Stomach smooth muscle (tissue), 2 donors: ENCODE measurements at regions not wholly inside any gene's neighbourhood (a gene's known extent, or its start where the extent isn't known, plus 50 kb on each side); places are given as distances from the start of the nearest gene placed in this dataset.

ENCODE experiments used
- H3K27ac ChIP-seq: one replicate; pipeline ENCODE4 v1.7.0; 2013; ENCODE audit warnings: mild to moderate bottlenecking, low read length, inconsistent platforms
- H3K27me3 ChIP-seq, 2 donors: one replicate each; pipeline ENCODE4 v1.7.0; 2013; ENCODE audit warnings: low read length in 2 of 2; ENCODE audit not compliant: insufficient read depth in 2 of 2, control insufficient read depth in 1 of 2
- H3K36me3 ChIP-seq, 2 donors: one replicate each; pipeline ENCODE4 v1.7.0; 2013; ENCODE audit warnings: low read length in 2 of 2; ENCODE audit not compliant: control insufficient read depth in 2 of 2, insufficient read depth in 2 of 2
- H3K4me1 ChIP-seq: one replicate; pipeline ENCODE4 v1.7.0; 2013; ENCODE audit warnings: low read length; ENCODE audit not compliant: control insufficient read depth, insufficient read depth
- H3K4me3 ChIP-seq, 2 donors: one replicate each; pipeline ENCODE4 v1.7.0; 2013; ENCODE audit warnings: low read length in 2 of 2
- H3K9ac ChIP-seq, 2 donors: one replicate each; pipeline ENCODE4 v1.7.0; 2013; ENCODE audit warnings: low read length in 2 of 2, mild to moderate bottlenecking in 1 of 2
- H3K9me3 ChIP-seq, 2 donors: one replicate each; pipeline ENCODE4 v1.7.0; 2013; ENCODE audit warnings: low read length in 2 of 2; ENCODE audit not compliant: control insufficient read depth in 2 of 2
- donor health status: healthy.
- donor health status: Pancreatic carcinoma.

- no peak overlapping the region for H3K4me3 ChIP-seq
- no peaks in the 10 kb centered on the region for H3K36me3 ChIP-seq
- H3K4me1 ChIP-seq = no peaks in the 10 kb centered on the region
- no peaks in the 10 kb centered on the region for H3K9me3 ChIP-seq
- H3K27me3 ChIP-seq = no peaks in the 10 kb centered on the region
- no peak overlapping the region for H3K9ac ChIP-seq
- no peak overlapping the region for H3K27ac ChIP-seq
Observed at GRCh38 chr1:61004262-61005003, 77.9 kb upstream of the NFIA start.

DNA sequence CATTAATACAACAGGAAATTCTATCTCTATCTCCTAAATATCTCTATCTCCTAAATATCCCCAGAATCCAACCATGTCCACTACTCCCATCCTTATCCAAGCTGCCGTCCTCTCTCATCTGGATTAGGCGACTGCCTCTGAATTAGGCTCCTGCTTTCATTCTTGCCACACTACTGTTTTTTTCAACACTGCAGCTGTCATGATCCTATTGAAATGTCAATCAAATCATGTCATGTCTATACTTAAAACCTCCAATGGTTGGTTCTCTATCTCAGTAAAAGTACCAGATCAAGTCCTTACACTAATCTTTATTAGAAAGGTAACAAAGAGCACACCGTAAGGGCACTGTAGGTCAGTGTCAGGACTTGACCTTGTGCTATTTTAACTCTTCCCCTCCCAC, 82.0 kb upstream of the NFIA start:
- no peaks in the 10 kb centered on the region for H3K36me3 ChIP-seq
- H3K4me3 ChIP-seq = no peak overlapping the region

DNA sequence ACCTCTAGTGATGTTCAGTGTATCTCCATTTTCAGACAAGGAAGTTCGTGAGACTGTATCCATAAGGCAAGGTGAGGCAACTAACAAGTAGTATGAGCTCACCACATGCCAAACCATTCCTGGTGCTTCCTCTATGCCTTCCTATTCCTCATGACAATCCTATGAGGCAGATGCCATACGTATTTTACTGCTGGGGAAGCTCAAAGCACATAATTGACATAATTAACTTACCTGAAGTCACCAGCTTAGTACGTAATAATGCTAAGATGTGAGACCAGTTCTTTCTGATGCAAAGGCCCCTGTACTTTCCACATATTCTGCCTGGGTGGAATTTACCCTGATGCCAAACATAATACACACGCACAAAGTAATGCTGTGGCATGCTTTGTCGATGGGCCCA, 83.6 kb upstream of the NFIA start:
- Histone ChIP-seq H3K27me3 (no peaks in the 10 kb centered on the region), H3K36me3 (no peaks in the 10 kb centered on the region), H3K9me3 (no peaks in the 10 kb centered on the region), H3K4me1 (no peaks in the 10 kb centered on the region), H3K9ac (no peak overlapping the region), H3K27ac (no peak overlapping the region), H3K4me3 (no peak overlapping the region)

More for the DNA sequence above, 82.0 kb upstream of the NFIA start:
- Histone ChIP-seq H3K27me3 (no peaks in the 10 kb centered on the region), H3K4me1 (no peaks in the 10 kb centered on the region), H3K27ac (no peak overlapping the region), H3K9ac (no peak overlapping the region), H3K9me3 (no peaks in the 10 kb centered on the region)

DNA sequence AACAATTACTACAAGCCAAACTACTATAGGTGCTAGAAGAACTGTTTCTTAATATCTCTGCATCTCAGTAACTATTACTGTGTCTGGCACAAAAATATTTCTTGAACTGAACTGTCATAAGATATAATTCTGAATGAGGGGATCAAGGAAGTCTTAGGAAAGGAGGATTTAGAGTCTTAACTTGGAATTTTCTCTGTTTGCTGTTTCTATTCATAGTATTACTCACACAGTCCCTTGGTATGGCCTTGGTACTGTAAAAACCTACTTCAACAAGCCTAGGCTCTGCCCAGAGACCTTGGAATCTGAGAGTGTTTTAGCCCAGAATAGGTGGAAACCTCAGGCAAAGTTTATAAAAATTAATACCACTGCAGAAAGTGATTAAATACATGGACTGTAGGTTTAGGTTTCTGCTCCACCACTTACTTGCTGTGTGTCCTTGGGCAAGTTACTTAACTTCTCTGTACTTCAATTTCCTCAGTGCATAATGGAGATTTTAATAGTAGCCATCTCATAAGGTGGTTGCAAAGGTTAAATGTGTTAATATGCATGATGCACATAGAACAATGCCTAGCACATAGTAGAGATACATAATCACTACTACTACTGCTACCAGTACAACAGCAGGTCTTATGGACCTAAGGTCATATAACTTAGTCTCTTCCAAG, 87.4 kb upstream of the NFIA start:
- H3K4me3 ChIP-seq = no peak overlapping the region
- no peaks in the 10 kb centered on the region for H3K9me3 ChIP-seq
- H3K4me1 ChIP-seq = peaks cover 3% of the 10 kb centered on the region
- H3K27ac ChIP-seq = no peak overlapping the region
- no peaks in the 10 kb centered on the region for H3K36me3 ChIP-seq
- H3K9ac ChIP-seq = no peak overlapping the region
- H3K27me3 ChIP-seq = no peaks in the 10 kb centered on the region

GRCh38 chr1:60994369-60994768, 88.0 kb upstream of the NFIA start:
- Histone ChIP-seq H3K27ac (no peak overlapping the region), H3K27me3 (no peaks in the 10 kb centered on the region), H3K4me3 (no peak overlapping the region), H3K9me3 (no peaks in the 10 kb centered on the region), H3K4me1 (peaks cover 6% of the 10 kb centered on the region), H3K36me3 (no peaks in the 10 kb centered on the region), H3K9ac (no peak overlapping the region)

GRCh38 chr1:60992165-60992564, 90.2 kb upstream of the NFIA start:
- Histone ChIP-seq H3K4me1 (peaks cover 11% of the 10 kb centered on the region), H3K9ac (no peak overlapping the region), H3K27me3 (no peaks in the 10 kb centered on the region), H3K9me3 (no peaks in the 10 kb centered on the region), H3K4me3 (no peak overlapping the region), H3K36me3 (no peaks in the 10 kb centered on the region), H3K27ac (no peak overlapping the region)

GRCh38 chr1:60990714-60991090, 91.7 kb upstream of the NFIA start:
- peak overlapping the region; percentile 6 for H3K27ac ChIP-seq

DNA sequence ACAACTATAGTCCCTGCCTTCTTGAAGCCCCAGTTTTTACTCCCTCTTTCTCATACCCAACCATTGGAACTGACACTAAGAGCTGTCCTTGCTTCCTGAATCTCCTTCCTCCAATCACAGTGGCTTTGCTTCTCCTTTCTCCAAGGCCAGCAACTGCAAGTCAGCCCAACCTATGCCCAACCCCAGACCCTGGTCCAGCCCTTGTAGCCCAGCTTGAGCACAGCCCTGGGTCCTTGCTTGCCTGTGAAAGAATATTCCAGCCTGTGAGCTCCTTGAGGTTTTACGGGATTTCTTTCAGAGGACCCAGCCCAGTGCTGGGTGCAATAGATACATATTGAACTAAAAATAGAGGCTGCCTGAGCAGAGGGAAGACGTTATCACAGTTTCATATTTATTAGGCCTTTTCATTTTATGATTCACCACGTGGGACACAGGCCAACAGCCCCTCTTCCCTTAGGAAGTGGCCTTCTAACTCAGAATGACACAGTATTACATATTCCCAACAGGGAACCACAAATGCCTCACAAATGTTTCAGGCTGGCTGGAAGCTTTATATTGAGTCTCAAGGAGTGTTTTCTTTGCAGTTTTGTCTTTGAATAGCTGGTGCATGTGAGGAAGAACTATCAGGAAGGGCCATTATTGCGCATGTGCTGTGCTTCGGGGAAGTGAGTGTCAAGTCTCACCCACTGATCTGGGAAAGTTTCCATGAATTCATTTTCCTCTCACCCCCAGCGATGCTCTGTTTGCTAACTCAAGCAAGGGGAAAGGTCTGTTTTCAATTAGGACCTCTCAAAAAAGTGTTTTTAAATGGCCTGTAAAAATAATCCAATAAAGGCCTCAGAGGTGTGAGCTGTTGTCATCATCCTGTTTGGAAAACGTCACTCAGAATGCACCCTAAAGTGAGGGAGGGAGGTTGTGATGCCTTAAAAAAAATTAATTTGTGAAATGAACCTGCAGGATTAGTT, 92.3 kb upstream of the NFIA start:
- Histone ChIP-seq H3K9me3 (no peaks in the 10 kb centered on the region), H3K4me3 (no peak overlapping the region), H3K27ac (peak overlapping the region; percentile 49), H3K4me1 (peaks cover 11% of the 10 kb centered on the region), H3K9ac (no peak overlapping the region), H3K27me3 (no peaks in the 10 kb centered on the region), H3K36me3 (no peaks in the 10 kb centered on the region)

More at GRCh38 chr1:60990714-60991090, 91.7 kb upstream of the NFIA start:
- Histone ChIP-seq H3K9ac (no peak overlapping the region), H3K9me3 (no peaks in the 10 kb centered on the region), H3K4me1 (peaks cover 11% of the 10 kb centered on the region), H3K4me3 (no peak overlapping the region), H3K27me3 (no peaks in the 10 kb centered on the region), H3K36me3 (no peaks in the 10 kb centered on the region)

DNA sequence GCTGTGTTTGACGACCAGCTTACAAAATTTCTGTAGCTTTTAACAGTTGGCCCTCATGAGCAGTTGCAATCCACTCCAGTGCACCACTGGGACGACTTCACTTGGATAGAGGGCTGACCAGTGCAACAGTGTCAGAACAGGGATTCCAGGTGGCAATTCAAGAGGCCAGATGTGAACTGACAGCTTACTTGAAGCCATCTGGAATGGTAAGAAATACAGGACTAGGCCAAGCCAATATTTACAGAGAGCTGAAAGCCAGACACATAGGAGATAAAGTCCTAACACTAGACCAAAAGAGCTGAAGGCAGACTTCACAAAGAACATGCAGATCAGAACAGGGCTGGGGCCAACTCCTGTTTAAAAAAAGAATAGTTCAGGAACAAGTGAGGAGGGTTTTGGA, 93.5 kb upstream of the NFIA start:
- Histone ChIP-seq H3K9ac (no peak overlapping the region), H3K4me1 (peaks cover 20% of the 10 kb centered on the region), H3K27ac (no peak overlapping the region), H3K36me3 (no peaks in the 10 kb centered on the region), H3K9me3 (no peaks in the 10 kb centered on the region), H3K4me3 (no peak overlapping the region), H3K27me3 (no peaks in the 10 kb centered on the region)

- H3K9me3 ChIP-seq = no peaks in the 10 kb centered on the region
- H3K9ac ChIP-seq = no peak overlapping the region
- H3K4me3 ChIP-seq = no peak overlapping the region
- no peak overlapping the region for H3K27ac ChIP-seq
- H3K4me1 ChIP-seq = peaks cover 28% of the 10 kb centered on the region
- no peaks in the 10 kb centered on the region for H3K27me3 ChIP-seq
- no peaks in the 10 kb centered on the region for H3K36me3 ChIP-seq
Observed at GRCh38 chr1:60987904-60988303, 94.5 kb upstream of the NFIA start.
